CD14-positive monocyte (primary cell): ENCODE measurements at regions not wholly inside any gene's neighbourhood (a gene's known extent, or its start where the extent isn't known, plus 50 kb on each side); places are given as distances from the start of the nearest gene placed in this dataset.

ENCODE experiments used
- DNase-seq, 3 donors: peaks; one replicate each; pipeline ENCODE4 v3.0.0-alpha.2; 2011 to 2022
- H2AFZ ChIP-seq: 2 replicates; pipeline ENCODE4 v1.6.0; 2012; ENCODE audit warnings: mild to moderate bottlenecking, low read depth, low read length, inconsistent platforms; ENCODE audit not compliant: insufficient read depth, poor library complexity, severe bottlenecking
- H3K27ac ChIP-seq, 2 donors: 1 replicate in 1 of 2; 2 replicates in 1 of 2; pipeline ENCODE4 v1.5.1; 2012 to 2013; ENCODE audit warnings: low read length in 2 of 2, control low read depth in 1 of 2, inconsistent platforms in 1 of 2, low read depth in 1 of 2, mild to moderate bottlenecking in 1 of 2
- H3K27me3 ChIP-seq, 2 donors: one replicate each; pipeline versions ENCODE4 v1.6.0 to v1.6.1; 2011 to 2013; ENCODE audit warnings: low read length in 2 of 2; ENCODE audit not compliant: control insufficient read depth in 2 of 2, insufficient read depth in 2 of 2
- H3K36me3 ChIP-seq, 2 donors: replicated peaks in 1 of 2; 1 replicate in 1 of 2; 2 replicates in 1 of 2; pipeline versions ENCODE4 v1.5.1 to v1.6.1; 2012 to 2013; ENCODE audit warnings: low read length in 2 of 2, control low read depth in 1 of 2, inconsistent platforms in 1 of 2, mild to moderate bottlenecking in 1 of 2; ENCODE audit not compliant: insufficient read depth in 2 of 2, control insufficient read depth in 1 of 2
- H3K4me1 ChIP-seq, 2 donors: 1 replicate in 1 of 2; 2 replicates in 1 of 2; pipeline versions ENCODE4 v1.5.1 to v1.6.1; 2012 to 2013; ENCODE audit warnings: low read length in 2 of 2, control low read depth in 1 of 2, inconsistent platforms in 1 of 2, mild to moderate bottlenecking in 1 of 2, moderate library complexity in 1 of 2; ENCODE audit not compliant: insufficient read depth in 2 of 2, control insufficient read depth in 1 of 2
- H3K4me2 ChIP-seq: replicated peaks from 2 replicates; pipeline ENCODE3; 2012; ENCODE audit warnings: low read length, moderate library complexity, mild to moderate bottlenecking; ENCODE audit not compliant: poor library complexity, severe bottlenecking; ENCODE audit errors: extremely low read depth
- H3K4me3 ChIP-seq, 3 experiments: fragments of 200-600 bp in 1 of 3; sonication (generic) in 1 of 3; replicated peaks in 1 of 3; 1 replicate in 2 of 3; 2 replicates in 1 of 3; pipeline ENCODE4 v1.5.1; 2011 to 2013; ENCODE audit warnings: low read length in 3 of 3, mild to moderate bottlenecking in 3 of 3, control low read depth in 2 of 3, low read depth in 2 of 3, inconsistent platforms in 1 of 3, moderate library complexity in 1 of 3
- H3K79me2 ChIP-seq: 2 replicates; pipeline ENCODE4 v1.6.0; 2012; ENCODE audit warnings: mild to moderate bottlenecking, control low read depth, inconsistent platforms, low read length, moderate library complexity; ENCODE audit not compliant: insufficient read depth
- H3K9ac ChIP-seq: 2 replicates; pipeline ENCODE4 v1.6.0; 2017; ENCODE audit warnings: low read length, mild to moderate bottlenecking; ENCODE audit not compliant: insufficient read depth, poor library complexity, severe bottlenecking
- H3K9me3 ChIP-seq, 2 donors: replicated peaks in 1 of 2; 1 replicate in 1 of 2; 2 replicates in 1 of 2; pipeline versions ENCODE4 v1.5.1 to v1.6.1; 2012 to 2013; ENCODE audit warnings: low read length in 2 of 2, control low read depth in 1 of 2; ENCODE audit not compliant: control insufficient read depth in 1 of 2, insufficient read depth in 1 of 2
- H4K20me1 ChIP-seq: 2 replicates; pipeline ENCODE4 v1.6.0; 2012; ENCODE audit warnings: mild to moderate bottlenecking, low read length, control low read depth, moderate library complexity; ENCODE audit not compliant: insufficient read depth
- H3K27ac Mint-ChIP-seq, 7 donors: one replicate each; pipeline ENCODE4 v1.8.0; 2020; ENCODE audit warnings: mild to moderate bottlenecking in 7 of 7, mixed read lengths in 7 of 7, moderate library complexity in 6 of 7, inconsistent platforms in 2 of 7
- H3K27me3 Mint-ChIP-seq, 3 donors: one replicate each; pipeline ENCODE4 v1.8.0; 2021 to 2022; ENCODE audit warnings: low read depth in 3 of 3, mild to moderate bottlenecking in 3 of 3, mixed read lengths in 3 of 3, moderate library complexity in 3 of 3, inconsistent platforms in 1 of 3
- H3K36me3 Mint-ChIP-seq, 2 donors: one replicate each; pipeline ENCODE4 v1.8.0; 2020; ENCODE audit warnings: mixed read lengths in 2 of 2, inconsistent platforms in 1 of 2, mild to moderate bottlenecking in 1 of 2
- H3K4me1 Mint-ChIP-seq: one replicate; pipeline ENCODE4 v1.8.0; 2020; ENCODE audit warnings: mild to moderate bottlenecking, mixed read lengths
- H3K4me3 Mint-ChIP-seq, 2 donors: one replicate each; pipeline ENCODE4 v1.8.0; 2020; ENCODE audit warnings: mild to moderate bottlenecking in 2 of 2, mixed read lengths in 2 of 2, moderate library complexity in 1 of 2
- H3K9me3 Mint-ChIP-seq, 7 donors: one replicate each; pipeline ENCODE4 v1.8.0; 2020 to 2022; ENCODE audit warnings: mixed read lengths in 7 of 7, mild to moderate bottlenecking in 6 of 7, moderate library complexity in 6 of 7, inconsistent platforms in 2 of 7
- CTCF ChIP-seq: fragments of 200-600 bp; IDR thresholded peaks from one replicate; pipeline ENCODE4 v1.8.0; 2022; ENCODE audit warnings: antibody characterized with exemption, mild to moderate bottlenecking
- WGBS: methylation state at CpG from one replicate; pipeline ENCODE4 v1.1.5; 2013; ENCODE audit warnings: missing lambda C conversion rate; ENCODE audit not compliant: insufficient coverage; 5-methylcytosine and 5-hydroxymethylcytosine counted together
- intact Hi-C, 2 donors: fragments of 100-400 bp; cut with micrococcal nuclease; formaldehyde crosslinking; loops; one replicate each; pipeline versions ENCODE4 v1.15.0 to v1.15.1; 2023

GRCh38 chr7:157469181-157470016 lies 132.6 kb downstream of the DNAJB6 start:
- WGBS = 87% methylated on average over 28 of the region's 33 CpGs
- no peak for DNase-seq
- Mint-ChIP-seq H3K36me3 (peaks cover 0 to 5% of the 10 kb centered on the region in 2 donors), H3K27me3 (peaks cover 7 to 13% (median 9%) of the 10 kb centered on the region in 3 donors), H3K4me3 (no peak overlapping the region), H3K9me3 (peaks cover 15 to 27% (median 23%) of the 10 kb centered on the region in 7 donors), H3K4me1 (peaks cover 2% of the 10 kb centered on the region), H3K27ac (no peak overlapping the region)
- Histone ChIP-seq H3K27ac (no peak overlapping the region), H3K4me1 (no peaks in the 10 kb centered on the region), H3K9ac (no peak overlapping the region), H3K4me3 (no peak overlapping the region), H3K4me2 (no peak overlapping the region), H2AFZ (no peak overlapping the region), H4K20me1 (no peaks in the 10 kb centered on the region), H3K36me3 (no peaks in the 10 kb centered on the region), H3K27me3 (peaks cover 0 to 7% of the 10 kb centered on the region in 2 donors), H3K79me2 (no peaks in the 10 kb centered on the region), H3K9me3 (peaks cover 18 to 22% of the 10 kb centered on the region in 2 donors)
- intact Hi-C loops = no loop called here
- no peak for TF ChIP-seq CTCF

DNA sequence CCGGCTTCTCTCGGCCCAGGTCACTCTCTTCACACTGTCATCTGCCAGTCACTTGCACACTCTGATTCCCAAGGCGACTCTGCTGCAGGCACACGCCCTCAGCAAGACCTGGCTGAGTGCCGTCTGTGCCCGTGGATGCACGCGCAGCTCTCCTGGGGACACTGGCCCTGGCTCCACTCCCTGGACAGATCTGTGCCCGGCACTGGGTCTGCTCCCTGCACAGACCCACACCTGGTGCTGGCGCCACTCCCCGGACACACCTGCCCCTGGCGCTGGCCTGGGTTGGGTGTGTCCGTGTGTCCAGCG lies 133.2 kb downstream of the DNAJB6 start:
- H3K36me3 Mint-ChIP-seq = peaks cover 0 to 5% of the 10 kb centered on the region in 2 donors
- Histone ChIP-seq H3K27me3 (peaks cover 0 to 4% of the 10 kb centered on the region in 2 donors), H2AFZ (no peak overlapping the region), H3K4me3 (no peak overlapping the region), H3K4me1 (no peaks in the 10 kb centered on the region), H4K20me1 (no peaks in the 10 kb centered on the region), H3K79me2 (no peaks in the 10 kb centered on the region), H3K36me3 (no peaks in the 10 kb centered on the region), H3K27ac (no peak overlapping the region), H3K9me3 (peaks cover 18 to 27% of the 10 kb centered on the region in 2 donors), H3K4me2 (no peak overlapping the region), H3K9ac (no peak overlapping the region)
- no peak for DNase-seq
- peaks cover 2 to 10% (median 6%) of the 10 kb centered on the region in 3 donors for H3K27me3 Mint-ChIP-seq
- no peak overlapping the region for H3K27ac Mint-ChIP-seq
- peaks cover 2% of the 10 kb centered on the region for H3K4me1 Mint-ChIP-seq
- intact Hi-C loops = no loop called here
- H3K9me3 Mint-ChIP-seq = peaks cover 15 to 30% (median 25%) of the 10 kb centered on the region in 7 donors
- WGBS = 93% methylated on average over 12 of the region's 14 CpGs
- no peak overlapping the region for H3K4me3 Mint-ChIP-seq
- TF ChIP-seq CTCF = no peak
